ENCODE measurements at regions not wholly inside any gene's neighbourhood (a gene's known extent, or its start where the extent isn't known, plus 50 kb on each side); places are given as distances from the start of the nearest gene placed in this dataset.

DNA sequence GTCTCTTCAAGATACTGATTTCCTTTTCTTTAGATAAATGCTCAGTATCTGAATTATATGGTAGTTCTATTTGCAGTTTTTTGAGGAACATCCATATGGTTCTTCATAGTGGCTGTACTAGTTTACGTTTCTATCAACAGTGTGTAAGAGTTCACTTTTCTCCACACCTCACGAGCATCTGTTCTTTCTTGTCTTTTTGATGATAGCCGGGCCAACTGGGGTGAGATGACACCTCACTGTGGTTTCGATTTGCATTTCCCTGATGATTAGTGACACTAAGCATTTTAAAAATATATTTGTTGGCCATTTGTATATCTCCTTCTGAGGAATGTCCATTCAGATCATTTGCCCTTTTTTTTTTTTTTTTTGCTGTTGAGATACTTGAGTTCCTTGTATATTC, 458.8 kb downstream of the SETBP1 start:
- TF ChIP-seq POLR2A (IDR thresholded peaks at IDR 0.05) = no peak
- TF ChIP-seq CTCF (IDR thresholded peaks at IDR 0.05) = no peak
